Hepatocyte (in vitro differentiated cells): ENCODE measurements at regions not wholly inside any gene's neighbourhood (a gene's known extent, or its start where the extent isn't known, plus 50 kb on each side); places are given as distances from the start of the nearest gene placed in this dataset.

Source experiments
- DNase-seq: peaks from one replicate; pipeline ENCODE4 v3.0.0-alpha.2; 2016; ENCODE audit warnings: low spot score
- H2AFZ ChIP-seq: fragments of 200-600 bp; sonication (generic); 2 replicates; pipeline ENCODE4 v1.6.0; 2016; ENCODE audit warnings: antibody characterized with exemption, mild to moderate bottlenecking
- H3K27ac ChIP-seq: fragments of 200-600 bp; sonication (generic); 2 replicates; pipeline ENCODE4 v1.5.1; 2016; ENCODE audit warnings: mild to moderate bottlenecking
- H3K27me3 ChIP-seq: fragments of 200-600 bp; sonication (generic); 2 replicates; pipeline ENCODE4 v1.6.1; 2016
- H3K36me3 ChIP-seq: fragments of 200-600 bp; sonication (generic); replicated peaks from 2 replicates; pipeline ENCODE4 v1.5.1; 2016; ENCODE audit warnings: low read depth; ENCODE audit not compliant: insufficient read depth
- H3K4me1 ChIP-seq: fragments of 200-600 bp; sonication (generic); 2 replicates; pipeline ENCODE4 v1.5.1; 2016; ENCODE audit warnings: mild to moderate bottlenecking, moderate library complexity; ENCODE audit not compliant: insufficient read depth
- H3K4me2 ChIP-seq: fragments of 200-600 bp; sonication (generic); 2 replicates; pipeline ENCODE4 v1.6.0; 2016
- H3K4me3 ChIP-seq: fragments of 200-600 bp; sonication (generic); 2 replicates; pipeline ENCODE4 v1.5.1; 2016; ENCODE audit warnings: mild to moderate bottlenecking
- H3K79me2 ChIP-seq: fragments of 200-600 bp; sonication (generic); 2 replicates; pipeline ENCODE4 v1.6.0; 2017; ENCODE audit warnings: mild to moderate bottlenecking
- H3K9me2 ChIP-seq: fragments of 200-600 bp; sonication (generic); replicated peaks from 2 replicates; pipeline ENCODE4 v1.6.0; 2017; ENCODE audit warnings: mild to moderate bottlenecking; ENCODE audit not compliant: insufficient read depth
- H3K9me3 ChIP-seq: fragments of 200-600 bp; sonication (generic); 2 replicates; pipeline ENCODE4 v1.5.1; 2016; ENCODE audit warnings: low read depth, mild to moderate bottlenecking
- H4K20me1 ChIP-seq: fragments of 200-600 bp; sonication (generic); 2 replicates; pipeline ENCODE4 v1.6.0; 2016; ENCODE audit warnings: mild to moderate bottlenecking; ENCODE audit not compliant: insufficient read depth, poor library complexity, severe bottlenecking
- EZH2 ChIP-seq: fragments of 200-600 bp; sonication (generic); IDR thresholded peaks from 2 replicates; pipeline ENCODE4 v1.6.1; 2016; ENCODE audit warnings: antibody characterized with exemption, mild to moderate bottlenecking, borderline replicate concordance
- EZH2phosphoT487 ChIP-seq: fragments of 200-600 bp; sonication (generic); IDR thresholded peaks from one replicate; pipeline ENCODE4 v1.6.1; 2018; ENCODE audit warnings: antibody characterized with exemption, mild to moderate bottlenecking, low read depth, moderate library complexity; ENCODE audit not compliant: unreplicated experiment, severe bottlenecking
- WGBS: methylation state at CpG from one replicate; pipeline ENCODE4 v1.1.6; 2016; ENCODE audit warnings: low lambda C conversion rate; ENCODE audit errors: missing lambda C conversion rate; 5-methylcytosine and 5-hydroxymethylcytosine counted together
- TF ChIP-seq, protein P1 (sequence below): fragments of 200-600 bp; sonication (generic); IDR thresholded peaks from 2 replicates; pipeline ENCODE4 v1.5.1; 2016; ENCODE audit warnings: antibody characterized with exemption, mild to moderate bottlenecking; ENCODE audit not compliant: poor library complexity

DNA sequence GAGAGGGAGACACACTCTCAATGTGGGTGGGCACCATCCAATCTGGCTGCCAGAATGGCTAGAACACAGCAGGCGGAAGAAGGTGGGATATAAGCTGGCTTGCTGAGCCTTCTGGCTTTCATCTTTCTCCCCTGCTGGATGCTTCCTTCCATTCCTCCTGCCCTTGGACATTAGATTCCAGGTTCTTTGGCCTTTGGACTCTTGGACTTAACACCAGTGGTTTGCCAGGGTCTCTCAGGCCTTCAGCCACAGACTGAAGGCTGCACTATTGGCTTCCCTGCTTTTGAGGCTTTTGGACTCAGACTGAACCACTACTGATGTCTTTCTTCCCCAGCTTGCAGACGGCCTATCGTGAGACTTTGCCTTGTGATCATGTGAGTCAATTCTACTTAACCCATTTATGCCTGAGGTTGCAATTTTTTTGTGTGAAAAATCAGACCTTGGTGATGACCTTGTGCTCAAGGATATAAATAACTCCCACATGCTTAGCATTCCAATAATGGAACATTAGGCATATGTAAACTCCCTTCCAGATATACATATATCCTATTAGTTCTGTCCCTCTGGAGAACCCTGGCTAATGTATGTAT, 56.7 kb upstream of the CD55 start:
- no peak for DNase-seq
- Histone ChIP-seq H3K79me2 (no peaks in the 10 kb centered on the region), H3K4me1 (no peaks in the 10 kb centered on the region), H3K4me2 (no peak overlapping the region), H3K9me3 (no peaks in the 10 kb centered on the region), H2AFZ (no peak overlapping the region), H3K4me3 (no peak overlapping the region), H3K27me3 (no peaks in the 10 kb centered on the region), H3K9me2 (no peaks in the 10 kb centered on the region), H4K20me1 (no peaks in the 10 kb centered on the region), H3K27ac (no peak overlapping the region), H3K36me3 (no peaks in the 10 kb centered on the region)
- TF ChIP-seq EZH2phosphoT487: no peak
- no peak for TF ChIP-seq EZH2
- TF ChIP-seq, protein P1, sequence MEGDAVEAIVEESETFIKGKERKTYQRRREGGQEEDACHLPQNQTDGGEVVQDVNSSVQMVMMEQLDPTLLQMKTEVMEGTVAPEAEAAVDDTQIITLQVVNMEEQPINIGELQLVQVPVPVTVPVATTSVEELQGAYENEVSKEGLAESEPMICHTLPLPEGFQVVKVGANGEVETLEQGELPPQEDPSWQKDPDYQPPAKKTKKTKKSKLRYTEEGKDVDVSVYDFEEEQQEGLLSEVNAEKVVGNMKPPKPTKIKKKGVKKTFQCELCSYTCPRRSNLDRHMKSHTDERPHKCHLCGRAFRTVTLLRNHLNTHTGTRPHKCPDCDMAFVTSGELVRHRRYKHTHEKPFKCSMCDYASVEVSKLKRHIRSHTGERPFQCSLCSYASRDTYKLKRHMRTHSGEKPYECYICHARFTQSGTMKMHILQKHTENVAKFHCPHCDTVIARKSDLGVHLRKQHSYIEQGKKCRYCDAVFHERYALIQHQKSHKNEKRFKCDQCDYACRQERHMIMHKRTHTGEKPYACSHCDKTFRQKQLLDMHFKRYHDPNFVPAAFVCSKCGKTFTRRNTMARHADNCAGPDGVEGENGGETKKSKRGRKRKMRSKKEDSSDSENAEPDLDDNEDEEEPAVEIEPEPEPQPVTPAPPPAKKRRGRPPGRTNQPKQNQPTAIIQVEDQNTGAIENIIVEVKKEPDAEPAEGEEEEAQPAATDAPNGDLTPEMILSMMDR: no peak
- WGBS: 59% methylated on average over 3 of the region's 3 CpGs

DNA sequence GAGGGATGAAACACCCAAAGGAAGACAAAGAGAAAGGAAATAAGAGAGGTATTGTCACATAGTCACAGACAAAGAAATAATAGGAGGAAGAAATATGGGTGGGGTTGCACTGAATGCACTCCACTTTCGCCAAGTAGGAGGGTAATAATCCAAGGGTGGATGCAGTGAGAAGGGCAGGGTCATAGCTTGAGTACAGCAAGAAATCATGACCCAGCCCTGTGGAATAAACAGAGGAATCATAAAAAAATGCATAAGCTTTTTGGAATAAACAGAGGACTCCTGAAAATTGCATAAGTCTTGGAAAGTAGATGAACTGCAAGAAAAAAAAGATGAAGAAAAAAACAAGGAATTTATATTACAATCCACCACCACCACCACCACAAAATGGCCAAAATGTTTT, 53.1 kb upstream of the CD55 start:
- Histone ChIP-seq H3K9me2 (no peaks in the 10 kb centered on the region), H3K4me3 (no peak overlapping the region), H3K9me3 (no peaks in the 10 kb centered on the region), H3K27ac (no peak overlapping the region), H3K36me3 (no peaks in the 10 kb centered on the region), H2AFZ (no peak overlapping the region), H3K4me1 (no peaks in the 10 kb centered on the region), H3K4me2 (no peak overlapping the region), H3K27me3 (no peaks in the 10 kb centered on the region), H4K20me1 (no peaks in the 10 kb centered on the region), H3K79me2 (no peaks in the 10 kb centered on the region)
- 73% methylated on average over 1 of the region's 1 CpG for WGBS
- TF ChIP-seq EZH2phosphoT487 (no peak), EZH2 (no peak)
- TF ChIP-seq, protein P1: no peak
- DNase-seq: no peak

DNA sequence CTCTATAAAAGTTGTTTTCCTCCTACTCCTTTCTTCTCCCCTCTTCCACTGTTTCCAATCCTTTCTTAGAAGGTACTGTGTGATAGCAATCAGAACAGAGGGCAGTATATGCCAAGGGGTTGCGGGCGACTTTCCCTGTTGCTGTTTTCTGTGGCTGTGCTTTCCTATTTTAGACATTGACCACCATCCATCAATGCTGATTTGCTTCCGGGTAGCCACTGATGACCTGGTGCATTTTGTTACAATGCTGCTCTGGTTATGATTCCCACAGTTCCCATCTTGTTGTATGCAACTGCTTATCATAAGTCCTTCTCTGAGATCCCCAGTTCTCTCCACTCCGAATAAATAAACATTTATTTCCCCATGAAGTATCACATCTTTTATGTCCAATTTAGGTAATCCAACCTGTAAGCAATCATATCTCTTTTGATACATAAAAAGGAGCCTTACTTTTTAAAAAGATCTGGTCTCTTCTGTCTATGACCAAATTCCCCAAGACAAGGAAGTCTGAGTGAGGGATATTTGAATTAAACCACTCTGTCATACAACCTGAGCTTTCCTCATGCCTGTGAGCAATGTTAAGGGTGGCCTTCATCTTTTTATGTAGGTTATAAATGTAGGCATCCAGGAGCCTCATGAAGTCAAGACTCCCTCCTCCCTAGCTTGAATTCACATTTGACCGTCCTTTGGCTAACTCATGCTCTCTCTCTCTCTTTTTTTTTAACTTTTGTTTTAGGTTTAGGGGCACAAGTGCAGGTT, 52.5 kb upstream of the CD55 start:
- WGBS: 90% methylated on average over 5 of the region's 5 CpGs
- H3K4me2 ChIP-seq: no peak overlapping the region
- H3K9me2 ChIP-seq: no peaks in the 10 kb centered on the region
- no peaks in the 10 kb centered on the region for H4K20me1 ChIP-seq
- no peaks in the 10 kb centered on the region for H3K4me1 ChIP-seq
- no peak overlapping the region for H2AFZ ChIP-seq
- H3K79me2 ChIP-seq: no peaks in the 10 kb centered on the region
- no peak overlapping the region for H3K4me3 ChIP-seq
- H3K36me3 ChIP-seq: no peaks in the 10 kb centered on the region
- no peak for DNase-seq
- H3K27ac ChIP-seq: no peak overlapping the region
- TF ChIP-seq EZH2phosphoT487 (no peak), EZH2 (no peak)
- TF ChIP-seq, protein P1: no peak
- H3K27me3 ChIP-seq: no peaks in the 10 kb centered on the region
- H3K9me3 ChIP-seq: no peaks in the 10 kb centered on the region
